ENCODE measurements at regions not wholly inside any gene's neighbourhood (a gene's known extent, or its start where the extent isn't known, plus 50 kb on each side); places are given as distances from the start of the nearest gene placed in this dataset.

DNA sequence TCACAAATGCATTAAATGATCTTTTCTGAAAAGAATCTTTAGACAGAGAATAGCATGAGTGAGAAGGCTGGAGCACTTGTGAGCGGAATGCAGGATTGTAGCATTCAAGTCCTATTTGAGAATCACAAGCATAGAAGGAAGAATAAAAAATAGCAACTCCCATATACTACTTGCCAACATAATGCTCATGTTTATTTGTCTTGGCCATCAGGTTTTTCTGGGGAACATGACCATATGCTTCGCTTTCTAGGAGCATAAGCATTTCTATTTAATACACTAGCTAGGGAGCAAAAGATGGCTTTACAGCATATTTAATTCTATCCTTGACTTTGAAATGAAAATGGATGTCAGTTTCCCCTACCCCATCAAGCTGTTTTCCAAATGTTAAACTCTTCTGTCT is 170.3 kb upstream of the MITF start:
- DNase-seq (ENCODE audit: low read depth), result no peak

DNA sequence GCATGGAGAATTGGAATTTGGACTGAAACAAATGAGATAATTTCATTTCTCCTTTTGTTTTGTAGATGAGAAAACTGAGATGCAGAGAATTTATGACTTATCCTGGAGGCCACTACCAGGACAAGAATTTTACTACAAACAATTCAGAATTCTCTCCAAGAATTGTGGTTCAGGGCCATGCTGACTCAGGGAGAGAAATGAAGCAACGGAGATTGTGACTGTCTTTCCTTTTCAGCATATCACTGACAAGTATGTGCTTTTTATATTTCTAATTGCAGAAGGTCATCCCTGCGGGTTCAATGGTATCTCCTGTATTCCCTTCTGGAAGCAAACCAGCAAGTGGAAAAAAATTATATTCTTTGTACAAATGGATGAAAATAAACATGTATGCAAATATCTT is 170.8 kb upstream of the MITF start:
- no peak for DNase-seq (ENCODE audit: low read depth)

DNA sequence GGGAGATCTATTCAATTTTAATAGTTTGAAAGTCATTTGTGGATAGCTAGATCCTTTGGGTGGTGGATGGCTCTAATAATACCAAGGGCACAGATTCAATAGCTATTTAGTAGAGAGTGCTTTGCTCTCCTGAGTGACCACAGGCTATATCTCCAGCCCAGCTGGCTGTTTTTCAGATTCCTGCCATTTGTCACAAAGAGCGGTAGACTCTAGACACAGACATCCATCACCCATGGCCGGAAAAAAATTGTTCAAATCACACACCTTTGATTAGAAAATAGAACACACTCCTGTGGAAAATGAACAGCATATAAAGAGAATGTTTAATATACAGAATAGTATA is 171.6 kb upstream of the MITF start:
- DNase-seq (ENCODE audit: low read depth), result no peak

DNA sequence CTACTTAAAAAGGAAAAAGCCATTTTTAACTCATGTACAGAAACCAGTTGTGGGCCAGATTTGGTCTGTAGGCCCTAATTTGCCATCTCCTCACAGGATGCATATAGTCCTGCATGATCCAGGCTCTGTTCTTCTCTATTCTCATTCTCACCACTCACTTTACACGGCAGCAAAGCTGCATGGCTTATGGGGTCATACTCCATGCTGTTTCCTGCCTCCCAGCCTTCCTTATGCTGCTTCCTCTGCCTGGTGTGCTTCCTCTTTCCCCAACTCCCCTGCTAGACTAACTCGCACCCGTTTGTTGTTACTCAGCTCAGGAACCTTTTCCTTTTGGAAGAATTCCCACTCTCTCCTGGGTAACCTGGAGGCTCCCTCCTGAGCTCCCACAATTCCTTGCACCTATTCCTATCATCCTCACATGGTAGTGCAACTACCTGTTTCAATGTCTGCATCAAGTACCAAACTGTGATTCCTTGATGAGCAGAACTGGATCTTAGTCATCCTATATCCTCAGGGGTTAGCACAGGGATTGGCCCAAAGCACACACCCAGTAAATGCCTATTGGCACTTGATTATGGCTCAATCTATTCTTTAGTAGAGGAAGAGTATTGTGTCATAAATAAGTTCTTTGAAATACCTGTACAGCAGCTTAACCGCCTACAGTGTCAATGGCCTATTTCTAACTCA is 172.1 kb upstream of the MITF start:
- no peak for DNase-seq (ENCODE audit: low read depth)

DNA sequence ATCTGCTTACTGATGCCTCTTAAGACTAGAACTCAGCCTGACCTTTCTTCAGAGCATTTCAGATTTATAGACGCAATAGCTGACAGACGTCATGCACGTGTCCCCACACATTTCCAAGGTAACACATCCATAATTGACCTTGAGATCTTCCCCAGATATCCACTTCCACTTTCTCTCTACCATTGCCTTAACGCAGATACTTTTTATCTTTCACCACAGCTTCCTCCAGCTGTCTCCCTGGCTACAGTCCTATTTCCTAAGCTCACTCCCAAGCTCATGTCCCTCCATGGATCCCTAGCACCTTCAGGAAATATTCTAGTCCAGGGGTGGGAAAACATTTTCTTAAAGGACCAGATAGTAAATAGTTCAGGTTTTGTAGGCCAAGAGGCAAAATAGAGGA is 173.0 kb upstream of the MITF start:
- DNase-seq (ENCODE audit: low read depth), result no peak

DNA sequence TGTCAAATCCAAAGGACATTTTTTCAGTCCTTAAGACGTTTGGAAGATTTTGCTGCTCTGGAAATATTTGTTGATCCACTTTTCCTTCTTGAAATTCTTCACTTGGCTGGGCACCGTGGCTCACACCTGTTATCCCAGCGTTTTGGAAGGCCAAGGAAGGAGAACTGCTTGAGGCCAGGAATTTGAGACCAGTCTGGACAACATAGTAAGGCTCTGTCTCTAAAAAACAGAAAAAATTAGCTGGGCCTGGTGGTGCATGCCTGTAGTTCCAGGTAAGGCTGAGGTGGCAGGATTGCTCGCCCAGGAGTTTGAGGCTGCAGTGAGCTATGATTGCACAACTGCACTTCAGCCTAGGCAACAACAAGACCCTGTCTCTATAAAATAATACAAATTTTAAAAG is 173.9 kb upstream of the MITF start:
- no peak for DNase-seq (ENCODE audit: low read depth)

DNA sequence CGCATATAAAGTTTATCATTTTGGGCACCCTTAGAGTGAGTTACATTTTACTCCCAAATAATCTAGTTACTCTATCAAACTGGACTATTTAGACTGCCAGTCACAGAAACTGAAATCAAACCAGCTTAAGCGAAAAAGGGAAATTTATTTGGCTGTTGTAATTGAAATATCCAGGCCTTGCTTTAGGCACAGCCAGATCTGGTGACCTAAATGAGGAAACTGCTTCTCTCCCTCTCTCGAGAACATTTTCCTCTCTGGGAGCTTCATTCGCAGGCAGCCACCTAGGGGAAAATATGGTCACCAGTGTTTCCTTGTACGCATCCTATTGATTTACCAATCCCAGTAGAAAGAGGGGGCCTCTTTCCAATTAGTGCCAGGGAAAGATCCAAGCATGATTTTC is 175.3 kb upstream of the MITF start:
- DNase-seq (ENCODE audit: low read depth), result no peak

DNA sequence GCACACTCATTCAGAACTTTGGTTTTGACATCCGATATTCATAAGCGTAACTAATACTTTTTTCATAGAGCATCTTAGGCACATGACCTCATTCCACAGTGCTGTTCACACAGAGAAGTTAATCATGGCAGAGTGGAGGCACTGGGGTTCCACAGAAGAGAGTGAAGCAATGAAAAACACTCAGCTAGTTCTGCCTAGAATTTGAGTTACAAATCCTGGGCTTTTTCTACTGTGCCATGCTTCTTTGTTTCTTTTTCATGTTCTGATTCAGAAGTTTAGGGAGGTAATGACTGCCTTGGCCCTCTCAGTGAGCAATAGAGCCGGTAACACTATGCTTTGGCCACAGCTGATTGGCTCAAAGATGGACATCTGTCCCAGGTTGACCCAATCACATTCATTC is 176.1 kb upstream of the MITF start:
- no peak for DNase-seq (ENCODE audit: low read depth)

DNA sequence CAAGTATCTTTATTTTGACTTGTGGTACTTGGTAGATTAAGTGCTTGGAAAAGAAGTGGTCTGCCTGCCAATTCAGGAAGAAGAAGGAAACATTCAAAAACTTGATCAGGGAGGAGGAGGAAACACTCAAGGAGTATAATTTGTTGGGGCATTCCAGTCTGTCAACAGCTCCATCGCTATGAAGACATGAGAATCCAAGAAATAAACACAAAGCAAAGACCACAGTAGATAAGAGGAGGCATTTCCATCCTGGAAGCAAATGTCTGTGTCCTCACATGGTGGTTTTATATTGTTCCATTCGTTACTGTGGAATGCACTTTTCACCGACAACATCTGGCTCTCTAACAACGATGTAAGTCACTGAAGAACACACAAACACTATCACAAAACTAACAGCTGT is 176.1 kb upstream of the FRMD4B start:
- no peak for DNase-seq (ENCODE audit: low read depth)

DNA sequence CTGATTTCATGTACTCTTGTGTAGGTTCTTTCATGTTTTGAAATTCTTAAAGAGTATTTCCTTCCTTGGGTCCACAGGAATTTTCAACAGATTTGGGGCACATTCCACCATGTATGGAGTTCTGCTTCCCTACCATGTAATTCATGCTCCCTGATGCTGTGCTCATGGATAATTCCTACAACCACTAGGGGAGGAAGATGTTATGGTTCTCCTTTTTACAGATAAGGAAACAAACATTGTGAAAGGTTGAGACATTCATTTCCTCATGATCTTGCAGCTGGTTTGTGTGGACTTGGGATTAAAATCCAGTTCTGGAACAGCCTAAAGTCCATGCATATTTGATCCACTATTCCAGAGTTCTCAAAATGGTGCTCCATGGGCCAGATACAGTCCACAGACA is 174.9 kb upstream of the FRMD4B start:
- DNase-seq (ENCODE audit: low read depth), result no peak

DNA sequence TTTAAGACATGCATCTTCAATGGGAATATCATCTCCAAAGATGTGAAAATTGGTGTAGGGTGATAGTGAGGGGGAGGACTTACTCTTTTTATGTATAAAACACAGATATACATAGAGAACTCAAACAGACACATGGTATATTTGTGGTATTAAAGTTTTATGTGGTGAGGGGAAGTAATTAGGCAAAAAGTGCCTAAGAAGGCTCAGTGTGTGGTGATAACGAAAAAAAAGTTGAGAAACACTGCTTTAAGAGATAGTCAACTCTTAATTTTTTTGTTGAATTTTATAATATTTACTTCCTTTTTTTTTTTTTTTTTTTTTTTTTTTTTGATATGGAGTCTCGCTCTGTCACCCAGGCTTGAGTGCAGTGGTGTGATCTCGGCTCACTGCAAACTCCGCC is 174.2 kb upstream of the FRMD4B start:
- DNase-seq (ENCODE audit: low read depth), result no peak

DNA sequence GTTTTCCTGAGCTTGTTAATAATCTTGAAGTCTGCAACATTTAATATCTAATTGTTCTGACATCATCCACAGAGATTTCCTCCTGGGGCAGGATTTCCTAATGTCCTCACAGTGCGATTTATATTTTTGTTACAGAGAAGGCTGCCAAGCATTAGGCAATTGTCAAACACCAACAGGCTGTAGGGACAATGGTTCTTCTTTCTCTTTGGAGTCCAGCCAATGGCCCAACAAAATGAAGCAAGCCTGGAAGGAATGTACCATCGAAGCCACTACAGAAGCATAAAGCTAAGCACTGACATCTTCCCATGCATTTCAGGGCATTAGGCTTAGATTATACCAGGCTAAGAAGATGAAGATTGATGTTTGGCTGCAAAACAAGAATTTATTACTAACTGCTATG is 173.0 kb upstream of the FRMD4B start:
- no peak for DNase-seq (ENCODE audit: low read depth)

DNA sequence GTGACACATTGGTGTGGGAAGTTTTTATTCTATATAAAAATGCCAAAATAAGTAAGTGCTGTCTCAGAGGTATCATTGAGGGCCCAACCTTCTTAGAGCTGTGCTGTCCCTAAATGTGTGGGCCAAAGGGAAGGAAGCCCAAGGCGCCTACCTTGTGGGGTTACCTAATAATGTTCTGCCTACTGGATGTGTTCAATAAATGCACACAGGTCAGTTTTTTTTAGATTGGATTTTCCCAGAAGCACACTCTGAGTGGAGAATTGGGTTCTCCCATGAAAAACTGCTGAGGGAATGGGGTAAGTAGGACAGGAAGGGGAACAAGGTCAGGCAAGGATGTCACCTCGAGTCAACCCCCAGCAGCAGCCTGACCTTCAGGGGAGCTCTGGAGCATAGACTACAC is 168.7 kb upstream of the FRMD4B start:
- DNase-seq (ENCODE audit: low read depth), result no peak

DNA sequence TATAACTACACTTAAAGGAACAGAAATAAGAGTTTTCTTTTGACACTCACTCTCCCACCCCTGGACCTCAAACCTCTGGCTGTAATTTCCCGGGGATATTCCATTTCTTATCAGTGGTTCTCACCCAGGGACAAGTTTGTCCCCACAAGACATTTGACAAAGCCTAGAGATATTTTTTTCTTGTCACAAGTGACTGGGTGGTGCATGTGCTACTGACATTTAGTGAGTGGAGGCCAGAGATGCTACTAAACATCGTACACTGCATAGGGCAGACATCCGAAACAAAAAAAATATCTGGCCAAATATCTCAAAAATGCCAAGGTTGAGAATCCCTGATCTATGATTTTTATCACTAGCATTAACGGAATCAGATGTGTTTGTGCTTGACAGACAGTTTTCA is 168.0 kb upstream of the FRMD4B start:
- DNase-seq (ENCODE audit: low read depth), result no peak

DNA sequence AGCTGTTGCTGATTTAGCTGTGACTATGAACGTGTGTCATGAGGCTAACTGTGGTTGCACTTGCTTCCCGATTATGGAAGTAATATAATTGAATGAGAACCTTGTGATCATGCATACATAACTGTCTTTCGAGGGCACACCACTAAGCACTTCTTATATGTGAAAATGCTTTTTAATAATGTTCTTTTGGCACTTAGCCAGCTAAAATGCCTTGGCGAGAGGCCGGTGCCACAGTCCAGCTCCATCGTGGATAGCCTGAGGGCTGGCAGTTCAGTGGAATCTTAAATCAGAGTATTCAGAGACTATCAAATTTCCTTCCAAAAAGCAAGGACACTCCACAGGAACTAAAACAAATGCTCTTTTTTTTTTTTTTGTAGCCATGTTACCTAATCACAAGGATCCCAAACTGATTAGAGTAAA is 161.6 kb upstream of the FRMD4B start:
- no peak for DNase-seq (ENCODE audit: low read depth)

DNA sequence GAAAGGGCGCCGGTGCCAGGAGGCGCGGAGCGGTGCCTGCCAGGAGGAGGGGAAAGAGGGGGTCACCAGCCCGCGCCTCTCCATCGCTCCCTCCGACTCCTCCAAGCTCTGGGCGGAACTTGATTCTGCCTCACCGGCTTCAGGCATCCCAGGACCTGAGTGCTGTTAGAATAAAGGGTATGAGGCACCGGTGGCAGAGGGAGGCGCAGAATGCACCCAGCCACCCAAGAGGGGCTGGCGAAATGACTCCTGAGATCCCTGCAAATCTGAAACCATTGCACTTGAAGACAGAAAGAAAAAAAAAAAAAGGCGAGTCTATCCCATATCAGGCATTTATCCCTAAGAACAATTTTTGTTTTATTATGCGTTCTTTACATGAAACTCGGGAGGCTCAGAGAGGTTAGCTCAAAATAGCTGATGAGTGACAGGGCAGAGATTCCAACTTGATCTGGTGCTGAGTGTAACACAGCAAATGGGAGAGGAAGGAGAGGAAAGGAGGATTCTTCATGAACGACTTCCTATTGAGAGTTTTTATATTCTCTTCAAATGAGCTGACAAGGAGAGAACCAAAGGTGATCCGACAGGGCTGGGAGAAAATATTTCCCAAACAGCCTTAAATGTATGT is 157.0 kb upstream of the FRMD4B start:
- DNase-seq (ENCODE audit: low read depth), result no peak

DNA sequence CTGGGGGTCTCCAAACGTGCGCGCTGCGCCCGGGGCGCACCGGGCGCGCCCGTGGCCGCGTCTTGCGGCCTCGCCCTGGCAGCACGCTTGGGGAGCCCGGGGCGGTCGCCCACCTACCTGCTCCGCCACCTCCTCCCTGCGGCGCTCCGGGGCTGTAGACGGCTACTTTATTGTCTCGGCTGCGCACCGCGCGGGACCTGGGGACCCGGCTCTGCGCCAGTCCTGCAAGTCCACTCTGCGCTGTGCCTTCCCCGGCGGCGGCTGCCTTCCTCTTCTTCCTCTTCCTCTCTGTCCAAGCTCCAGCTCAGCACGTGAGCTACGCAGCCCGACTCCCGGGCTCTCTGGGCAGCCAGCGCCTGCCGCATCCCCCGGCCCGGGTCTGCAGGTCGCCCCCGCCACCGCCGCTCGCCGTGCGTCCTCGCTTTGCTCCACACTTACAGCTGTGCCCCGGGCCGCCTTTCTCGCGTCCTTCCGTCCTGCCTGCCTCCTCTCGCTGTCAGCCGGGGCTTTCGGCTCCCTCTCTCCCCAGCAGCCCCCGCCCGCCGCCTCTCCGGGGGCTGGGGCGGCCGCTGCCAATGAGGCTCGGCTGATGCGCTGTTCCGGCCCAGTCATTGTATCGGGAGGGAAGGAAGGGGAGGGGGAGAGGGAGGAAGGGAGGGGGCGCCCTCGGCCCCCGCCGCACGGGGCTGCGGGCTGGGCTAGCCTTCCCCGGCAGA is 156.4 kb upstream of the FRMD4B start:
- no peak for DNase-seq (ENCODE audit: low read depth)

DNA sequence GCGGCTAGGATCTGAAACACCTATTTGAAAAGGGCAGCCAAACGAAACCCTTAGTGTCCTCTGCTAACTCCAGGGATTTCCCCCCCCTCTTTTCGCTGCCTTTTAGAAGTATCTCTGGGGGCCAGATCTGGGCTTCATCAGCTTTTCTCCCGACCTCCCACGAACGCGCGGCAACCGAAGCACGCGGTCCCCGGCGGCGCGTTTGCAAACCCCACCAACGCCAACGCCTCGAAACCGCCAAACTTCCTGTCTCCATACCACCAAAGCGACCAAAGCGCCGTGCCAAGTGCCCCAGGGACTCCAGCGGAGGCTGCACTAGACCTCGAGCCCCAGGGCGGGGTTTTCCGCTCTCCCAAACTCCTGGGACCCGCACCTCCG is 155.8 kb upstream of the FRMD4B start:
- DNase-seq (ENCODE audit: low read depth), result no peak

DNA sequence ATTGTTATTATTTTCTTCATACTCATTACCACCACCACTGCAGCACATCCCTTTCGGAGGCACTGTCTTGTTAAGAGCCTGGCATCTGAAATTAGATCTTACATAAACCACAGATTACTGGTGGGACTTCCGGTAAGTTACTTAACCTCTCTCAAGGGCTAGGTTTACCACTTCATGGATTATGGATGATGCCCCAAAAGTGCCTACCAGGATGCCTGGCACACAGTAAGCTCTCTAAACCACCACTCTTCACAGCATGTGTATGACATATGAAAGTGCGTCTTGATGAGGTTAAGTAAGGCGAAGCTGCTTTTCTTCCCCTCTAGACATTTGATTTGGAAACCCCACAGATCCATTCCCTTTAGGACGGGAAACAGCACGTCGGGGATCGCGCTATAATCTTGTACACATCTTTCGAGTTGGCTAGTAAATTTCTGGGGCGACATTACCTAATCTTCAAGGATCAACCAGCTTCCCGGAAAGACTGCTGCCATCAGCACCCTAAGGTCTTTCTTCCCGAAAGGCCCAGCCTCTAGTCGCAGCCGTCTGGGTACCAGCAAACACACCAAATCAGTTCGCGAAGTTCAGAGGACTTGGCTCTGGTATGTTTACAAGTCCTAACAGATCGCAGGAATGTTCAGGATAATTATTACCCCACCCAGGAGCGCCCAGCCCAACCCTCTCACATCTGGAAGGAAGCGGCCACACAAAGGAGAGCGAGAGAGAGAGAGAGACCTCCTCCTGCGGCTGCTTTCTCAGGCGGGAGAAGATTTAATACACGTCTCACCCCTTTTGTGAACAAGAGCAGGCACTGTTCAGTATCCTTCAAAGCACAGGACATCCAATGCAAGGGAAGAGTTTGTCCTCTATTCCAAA is 155.1 kb upstream of the FRMD4B start:
- DNase-seq (ENCODE audit: low read depth), result no peak

DNA sequence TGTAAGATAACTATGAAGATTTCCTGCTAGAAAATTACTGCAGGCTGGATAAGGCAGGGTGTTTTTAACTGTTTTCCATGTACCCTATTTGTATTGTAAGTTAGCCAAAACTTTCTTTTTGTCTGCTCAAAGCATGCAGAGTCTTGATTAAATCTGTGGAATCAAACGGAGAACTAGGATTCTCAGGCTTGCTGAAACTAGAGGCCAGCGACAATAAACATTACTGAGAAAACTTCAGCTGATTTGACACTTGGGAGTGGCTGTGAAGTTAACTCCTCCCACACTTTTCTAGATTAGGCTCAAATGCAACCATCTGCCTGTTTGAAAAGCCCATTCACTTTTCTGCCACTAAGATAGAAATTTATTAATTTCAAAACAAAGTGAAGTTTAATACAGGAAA is 153.2 kb upstream of the FRMD4B start:
- DNase-seq (ENCODE audit: low read depth), result no peak

DNA sequence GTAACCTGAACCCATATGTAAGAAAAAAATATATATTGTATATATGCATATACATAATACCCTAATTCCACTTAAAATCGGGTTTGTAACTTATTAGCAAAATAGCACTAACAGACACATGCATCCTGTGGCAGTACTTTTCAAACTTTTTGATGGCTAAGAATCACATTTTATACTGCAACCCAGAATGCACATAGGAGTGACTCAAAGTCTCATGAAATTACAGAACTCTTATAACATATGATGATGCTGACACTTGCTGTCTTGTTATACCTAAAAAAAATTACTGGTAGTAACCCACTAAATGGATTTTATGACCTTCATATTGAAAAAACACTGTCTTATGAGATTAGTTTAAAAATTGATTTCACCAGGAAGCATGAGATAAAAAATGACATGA is 152.4 kb upstream of the FRMD4B start:
- DNase-seq (ENCODE audit: low read depth), result no peak

DNA sequence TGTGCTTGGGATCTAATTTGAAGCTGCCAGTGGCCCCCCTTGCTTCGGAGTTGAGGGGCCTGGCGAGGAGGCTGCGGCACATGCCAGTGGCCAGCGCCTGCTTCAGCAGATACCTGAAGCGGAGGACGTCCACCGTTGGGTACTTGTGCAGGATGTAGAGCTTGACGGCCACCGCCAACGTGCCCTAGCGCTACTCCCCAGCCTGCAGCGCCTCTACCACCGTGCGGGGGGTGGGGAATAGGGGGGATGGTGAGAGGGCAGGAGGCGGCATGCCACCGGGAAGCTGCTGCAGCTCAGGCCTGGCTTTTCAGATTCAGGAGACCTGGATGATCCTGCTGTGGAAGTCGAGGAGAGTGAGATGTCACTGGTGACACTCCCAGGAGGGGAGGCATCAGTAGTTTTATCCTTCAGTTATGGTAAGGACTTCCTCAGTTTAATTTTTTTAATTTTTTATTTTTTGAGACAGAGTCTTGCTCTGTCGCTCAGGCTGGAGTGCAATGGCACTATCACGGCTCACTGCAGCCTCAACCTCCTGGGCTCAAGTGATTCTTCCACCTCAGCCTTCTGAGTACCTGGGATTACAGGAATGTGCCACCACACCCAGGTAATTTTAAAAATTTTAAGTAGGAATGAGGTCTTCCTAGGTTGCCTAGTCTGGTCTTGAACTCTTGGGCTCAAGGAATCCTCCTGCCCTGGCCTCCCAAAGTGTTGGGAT is 150.6 kb upstream of the FRMD4B start:
- DNase-seq (ENCODE audit: low read depth), result no peak

Measured in activated T-cell treated with anti-CD3 and anti-CD28 coated beads for 48 hours (primary cell).